ENCODE measurements at regions not wholly inside any gene's neighbourhood (a gene's known extent, or its start where the extent isn't known, plus 50 kb on each side); places are given as distances from the start of the nearest gene placed in this dataset.
"Not testable (repeated sequence)": the region's sequence is repeated elsewhere in the genome, so short reads cannot be mapped to it uniquely, and the experiment has no call there.

GRCh38 chr1:56118676-56119075, 460.7 kb downstream of the PLPP3 start:
- H3K9me3 Mint-ChIP-seq; H3K27ac Mint-ChIP-seq; H3K36me3 Mint-ChIP-seq (ENCODE audit: low read depth); H3K4me1 Mint-ChIP-seq (ENCODE audit: low read depth); DNase-seq (ENCODE audit: low spot score); H3K27me3 Mint-ChIP-seq (ENCODE audit: low read depth); H3K4me3 Mint-ChIP-seq: not testable (repeated sequence)

GRCh38 chr1:56115701-56116100, 463.7 kb downstream of the PLPP3 start:
- Mint-ChIP-seq H3K4me1 (ENCODE audit: low read depth) (no peaks in the 10 kb centered on the region), H3K27ac (no peak overlapping the region), H3K27me3 (ENCODE audit: low read depth) (no peaks in the 10 kb centered on the region), H3K36me3 (ENCODE audit: low read depth) (no peaks in the 10 kb centered on the region), H3K9me3 (peaks cover 3% of the 10 kb centered on the region), H3K4me3 (no peak overlapping the region)
- no peak for DNase-seq (ENCODE audit: low spot score)

GRCh38 chr1:56113679-56114078, 465.7 kb downstream of the PLPP3 start:
- no peaks in the 10 kb centered on the region for H3K27me3 Mint-ChIP-seq (ENCODE audit: low read depth)
- no peak for DNase-seq (ENCODE audit: low spot score)
- no peak overlapping the region for H3K27ac Mint-ChIP-seq
- H3K4me3 Mint-ChIP-seq = no peak overlapping the region
- H3K4me1 Mint-ChIP-seq (ENCODE audit: low read depth) = no peaks in the 10 kb centered on the region
- H3K36me3 Mint-ChIP-seq (ENCODE audit: low read depth) = no peaks in the 10 kb centered on the region
- H3K9me3 Mint-ChIP-seq = peaks cover 3% of the 10 kb centered on the region

- H3K4me3 Mint-ChIP-seq = no peak overlapping the region
- peaks cover 18% of the 10 kb centered on the region for H3K9me3 Mint-ChIP-seq
- no peaks in the 10 kb centered on the region for H3K27me3 Mint-ChIP-seq (ENCODE audit: low read depth)
- no peaks in the 10 kb centered on the region for H3K36me3 Mint-ChIP-seq (ENCODE audit: low read depth)
- no peaks in the 10 kb centered on the region for H3K4me1 Mint-ChIP-seq (ENCODE audit: low read depth)
- H3K27ac Mint-ChIP-seq = no peak overlapping the region
- DNase-seq (ENCODE audit: low spot score) = no peak
Measured at GRCh38 chr1:56107275-56107638, 472.1 kb downstream of the PLPP3 start.

GRCh38 chr1:56106531-56107274, 472.7 kb downstream of the PLPP3 start:
- Mint-ChIP-seq H3K27ac (no peak overlapping the region), H3K4me1 (ENCODE audit: low read depth) (no peaks in the 10 kb centered on the region), H3K4me3 (no peak overlapping the region), H3K9me3 (peaks cover 18% of the 10 kb centered on the region), H3K36me3 (ENCODE audit: low read depth) (no peaks in the 10 kb centered on the region), H3K27me3 (ENCODE audit: low read depth) (no peaks in the 10 kb centered on the region)
- no peak for DNase-seq (ENCODE audit: low spot score)

- H3K27me3 Mint-ChIP-seq (ENCODE audit: low read depth) = no peaks in the 10 kb centered on the region
- no peak overlapping the region for H3K27ac Mint-ChIP-seq
- peaks cover 15% of the 10 kb centered on the region for H3K9me3 Mint-ChIP-seq
- H3K4me3 Mint-ChIP-seq = no peak overlapping the region
- no peaks in the 10 kb centered on the region for H3K4me1 Mint-ChIP-seq (ENCODE audit: low read depth)
- no peak for DNase-seq (ENCODE audit: low spot score)
- no peaks in the 10 kb centered on the region for H3K36me3 Mint-ChIP-seq (ENCODE audit: low read depth)
Measured at GRCh38 chr1:56105397-56105796, 474.0 kb downstream of the PLPP3 start.

GRCh38 chr1:56099766-56100265, 479.5 kb downstream of the PLPP3 start:
- no peak overlapping the region for H3K27ac Mint-ChIP-seq
- no peaks in the 10 kb centered on the region for H3K27me3 Mint-ChIP-seq (ENCODE audit: low read depth)
- H3K9me3 Mint-ChIP-seq = peaks cover 5% of the 10 kb centered on the region
- H3K4me3 Mint-ChIP-seq = no peak overlapping the region
- no peak for DNase-seq (ENCODE audit: low spot score)
- H3K4me1 Mint-ChIP-seq (ENCODE audit: low read depth) = no peaks in the 10 kb centered on the region
- no peaks in the 10 kb centered on the region for H3K36me3 Mint-ChIP-seq (ENCODE audit: low read depth)

- no peaks in the 10 kb centered on the region for H3K27me3 Mint-ChIP-seq (ENCODE audit: low read depth)
- H3K27ac Mint-ChIP-seq = no peak overlapping the region
- peaks cover 1% of the 10 kb centered on the region for H3K9me3 Mint-ChIP-seq
- no peak overlapping the region for H3K4me3 Mint-ChIP-seq
- no peaks in the 10 kb centered on the region for H3K36me3 Mint-ChIP-seq (ENCODE audit: low read depth)
- DNase-seq (ENCODE audit: low spot score) = no peak
- no peaks in the 10 kb centered on the region for H3K4me1 Mint-ChIP-seq (ENCODE audit: low read depth)
Measured at GRCh38 chr1:56098946-56099345, 480.4 kb downstream of the PLPP3 start.

- no peaks in the 10 kb centered on the region for H3K9me3 Mint-ChIP-seq
- H3K27me3 Mint-ChIP-seq (ENCODE audit: low read depth) = no peaks in the 10 kb centered on the region
- no peak overlapping the region for H3K27ac Mint-ChIP-seq
- H3K4me3 Mint-ChIP-seq = no peak overlapping the region
- no peak for DNase-seq (ENCODE audit: low spot score)
- no peaks in the 10 kb centered on the region for H3K4me1 Mint-ChIP-seq (ENCODE audit: low read depth)
- no peaks in the 10 kb centered on the region for H3K36me3 Mint-ChIP-seq (ENCODE audit: low read depth)
Measured at GRCh38 chr1:56097713-56098112, 481.6 kb downstream of the PLPP3 start.

GRCh38 chr1:56095696-56096665, 483.4 kb downstream of the PLPP3 start:
- H3K4me3 Mint-ChIP-seq = no peak overlapping the region
- H3K4me1 Mint-ChIP-seq (ENCODE audit: low read depth) = no peaks in the 10 kb centered on the region
- H3K36me3 Mint-ChIP-seq (ENCODE audit: low read depth) = no peaks in the 10 kb centered on the region
- H3K27me3 Mint-ChIP-seq (ENCODE audit: low read depth) = no peaks in the 10 kb centered on the region
- no peak overlapping the region for H3K27ac Mint-ChIP-seq
- DNase-seq (ENCODE audit: low spot score) = no peak
- no peaks in the 10 kb centered on the region for H3K9me3 Mint-ChIP-seq

- Mint-ChIP-seq H3K27ac (no peak overlapping the region), H3K27me3 (ENCODE audit: low read depth) (no peaks in the 10 kb centered on the region), H3K9me3 (no peaks in the 10 kb centered on the region), H3K4me3 (no peak overlapping the region), H3K4me1 (ENCODE audit: low read depth) (no peaks in the 10 kb centered on the region), H3K36me3 (ENCODE audit: low read depth) (no peaks in the 10 kb centered on the region)
- no peak for DNase-seq (ENCODE audit: low spot score)
Measured at GRCh38 chr1:56094168-56094567, 485.2 kb downstream of the PLPP3 start.

GRCh38 chr1:56092684-56093570, 486.4 kb downstream of the PLPP3 start:
- H3K36me3 Mint-ChIP-seq (ENCODE audit: low read depth) = no peaks in the 10 kb centered on the region
- no peak for DNase-seq (ENCODE audit: low spot score)
- peaks cover 8% of the 10 kb centered on the region for H3K9me3 Mint-ChIP-seq
- no peak overlapping the region for H3K4me3 Mint-ChIP-seq
- no peaks in the 10 kb centered on the region for H3K27me3 Mint-ChIP-seq (ENCODE audit: low read depth)
- no peaks in the 10 kb centered on the region for H3K4me1 Mint-ChIP-seq (ENCODE audit: low read depth)
- H3K27ac Mint-ChIP-seq = no peak overlapping the region

- H3K27me3 Mint-ChIP-seq (ENCODE audit: low read depth); H3K36me3 Mint-ChIP-seq (ENCODE audit: low read depth); H3K4me3 Mint-ChIP-seq; DNase-seq (ENCODE audit: low spot score); H3K4me1 Mint-ChIP-seq (ENCODE audit: low read depth); H3K27ac Mint-ChIP-seq: not testable (repeated sequence)
- H3K9me3 Mint-ChIP-seq = peaks cover 12% of the 10 kb centered on the region
Measured at GRCh38 chr1:56089826-56090225, 489.5 kb downstream of the PLPP3 start.
